A673 (cell line): ENCODE measurements at regions not wholly inside any gene's neighbourhood (a gene's known extent, or its start where the extent isn't known, plus 50 kb on each side); places are given as distances from the start of the nearest gene placed in this dataset.

Source experiments
- CTCF ChIP-seq: fragments of 300-800, 200-600 bp; sonication (generic); conservative IDR thresholded peaks from 2 replicates; pipeline ENCODE4 v1.5.1; 2017; ENCODE audit warnings: low read depth, mild to moderate bottlenecking, antibody characterized with exemption, low read length, moderate library complexity, mixed read lengths
- EZH2 ChIP-seq: fragments of 200-600 bp; sonication (generic); IDR thresholded peaks from 2 replicates; pipeline ENCODE4 v1.6.1; 2017; ENCODE audit warnings: borderline replicate concordance, low read depth, mild to moderate bottlenecking, mixed read lengths, antibody characterized with exemption, low read length; ENCODE audit not compliant: poor library complexity, severe bottlenecking

- no peak for TF ChIP-seq CTCF
- no peak for TF ChIP-seq EZH2
Observed at GRCh38 chr2:150909613-150910012, 352.1 kb downstream of the RBM43 start.
